GM18858 (cell line): ENCODE measurements at regions not wholly inside any gene's neighbourhood (a gene's known extent, or its start where the extent isn't known, plus 50 kb on each side); places are given as distances from the start of the nearest gene placed in this dataset.

Source experiments
- ATAC-seq: cut with Tn5 transposase; IDR thresholded peaks from one replicate; pipeline ENCODE4 v1.9.1; 2021; ENCODE audit not compliant: unreplicated experiment

DNA sequence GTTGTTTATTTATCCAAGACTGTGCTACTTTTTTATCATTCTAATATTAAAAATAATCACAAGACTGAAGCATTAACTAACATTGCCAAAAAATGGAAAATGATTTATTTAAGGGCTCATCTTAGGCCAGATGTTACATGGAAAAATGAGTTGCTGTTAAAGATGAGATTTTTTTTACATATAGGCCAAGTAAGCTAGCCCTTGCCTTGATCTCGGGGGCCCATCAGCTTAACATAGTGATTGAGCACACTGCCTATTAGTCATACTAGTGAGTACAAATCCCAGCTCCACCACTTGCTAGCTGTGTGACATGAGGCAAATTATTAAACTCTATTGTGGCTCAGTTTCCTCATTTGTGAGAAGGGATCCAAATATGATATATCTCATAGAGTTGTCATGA is 275.9 kb upstream of the SNX7 start:
- no peak for ATAC-seq

DNA sequence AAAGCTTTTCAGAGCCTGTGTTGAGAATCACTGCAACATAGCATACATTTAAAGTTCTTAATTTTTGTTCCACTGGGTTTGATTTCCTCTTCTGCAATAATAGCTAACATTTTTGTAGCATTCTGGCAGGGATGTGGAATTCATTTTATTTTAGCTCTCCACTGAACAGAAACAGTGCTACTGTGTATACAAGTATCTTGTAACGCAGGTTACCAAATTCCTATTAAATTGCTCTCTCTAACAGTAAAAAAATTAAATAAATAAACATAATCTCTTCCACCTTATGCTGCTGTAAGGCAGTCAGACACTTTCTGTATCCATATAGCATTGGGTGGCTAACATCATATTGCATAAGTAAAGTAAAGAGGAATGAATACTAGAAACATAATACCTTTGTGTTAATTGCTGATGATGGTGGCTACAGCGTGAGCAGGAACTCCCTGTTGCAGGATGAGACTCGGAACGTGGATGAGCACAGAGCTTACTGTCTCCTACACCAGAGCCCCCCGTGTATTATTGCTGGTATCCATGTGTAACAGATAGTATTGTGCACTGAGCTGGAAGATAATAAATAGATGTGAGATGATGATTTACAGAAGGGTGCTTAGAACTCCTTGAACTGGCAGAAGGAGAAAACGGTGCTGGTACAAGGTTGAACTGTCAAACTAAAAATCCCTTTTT is 276.9 kb upstream of the SNX7 start:
- no peak for ATAC-seq

DNA sequence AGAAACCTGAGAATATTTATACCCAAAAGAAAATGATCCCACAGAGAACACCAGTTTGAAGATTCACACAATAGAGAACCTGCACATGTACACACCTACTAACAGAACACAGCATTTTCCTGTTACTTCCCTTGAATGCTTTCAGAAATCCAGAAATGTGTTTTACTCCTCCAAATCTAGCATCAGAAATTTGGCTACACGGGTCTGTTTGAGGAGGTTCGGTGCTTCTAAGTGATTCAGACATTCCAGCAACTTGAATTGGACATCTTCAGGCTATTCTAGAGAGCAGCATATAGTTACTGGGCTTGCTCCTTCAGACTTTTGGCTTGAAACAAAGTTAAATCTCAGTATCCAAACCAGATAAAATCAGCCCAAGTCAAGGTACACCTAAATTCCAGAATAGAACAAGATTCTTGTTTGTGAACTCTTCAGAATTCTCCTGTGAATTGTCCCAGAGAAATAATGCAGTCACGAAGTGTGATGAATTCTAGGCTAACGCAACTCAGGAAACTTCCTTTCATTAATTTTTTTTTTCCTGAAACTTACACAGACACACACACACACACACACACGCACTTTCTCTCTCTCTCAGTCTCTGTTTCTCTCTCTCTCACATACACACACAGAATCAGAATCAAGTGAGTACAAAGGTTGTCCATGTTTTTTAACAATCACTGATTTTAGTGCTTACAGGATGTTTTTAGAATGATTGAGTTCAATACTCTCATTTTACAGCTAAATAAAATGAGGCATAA is 278.4 kb upstream of the SNX7 start:
- no peak for ATAC-seq

DNA sequence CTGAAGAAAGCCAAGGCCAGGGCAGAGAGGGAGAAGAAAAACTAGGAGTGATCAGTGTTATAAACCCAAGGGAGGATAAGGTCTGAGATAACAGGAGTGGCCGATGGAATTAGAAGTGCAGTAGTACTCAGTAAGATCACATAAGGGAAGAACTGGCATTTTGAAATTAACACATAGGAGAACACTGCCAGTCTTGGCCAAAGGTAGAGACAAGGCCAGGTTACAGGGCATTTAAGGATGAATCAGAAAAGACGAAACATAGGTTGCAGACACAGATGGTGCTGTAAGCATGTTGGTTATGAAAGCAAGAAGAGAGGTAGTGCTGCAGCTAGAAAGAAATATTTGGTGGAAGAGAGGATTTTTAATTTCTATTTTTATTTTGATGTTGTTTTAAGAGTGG is 278.9 kb upstream of the SNX7 start:
- no peak for ATAC-seq

DNA sequence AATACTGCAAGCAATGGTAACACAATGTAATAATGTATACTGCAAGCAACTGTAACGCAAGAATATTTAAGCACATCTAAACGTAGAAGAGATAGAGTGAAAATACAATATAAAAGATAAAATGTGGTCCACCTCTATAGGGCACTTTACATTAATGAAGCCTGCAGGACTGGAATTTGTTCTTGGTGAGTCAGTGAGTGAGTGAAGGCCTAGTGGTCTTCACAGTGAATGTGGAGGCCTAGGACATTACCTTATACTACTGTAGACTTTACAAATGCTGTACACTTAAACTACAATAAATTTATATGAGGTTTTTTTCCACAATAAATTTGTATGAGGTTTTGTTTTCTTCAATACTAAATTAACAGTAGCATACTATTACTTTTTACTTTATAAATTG is 287.4 kb upstream of the SNX7 start:
- ATAC-seq = no peak

DNA sequence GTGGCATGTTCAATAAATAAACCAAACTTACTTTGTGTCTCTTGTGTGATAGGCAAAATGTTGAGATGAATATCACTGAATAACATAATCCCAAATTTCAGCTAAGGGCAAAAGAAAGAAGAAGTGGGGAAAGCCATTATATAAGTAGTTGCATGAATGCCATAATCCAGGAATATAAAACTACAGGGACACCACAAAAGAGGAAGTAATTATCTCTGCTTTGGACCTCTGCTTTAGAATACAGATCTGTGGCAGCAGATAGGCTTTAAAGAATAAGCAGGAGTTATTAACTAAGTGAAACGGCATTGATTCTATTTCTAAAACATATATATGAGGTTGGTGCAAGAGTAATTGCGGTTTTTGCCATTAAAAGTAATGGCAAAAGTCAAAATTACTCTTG is 288.5 kb upstream of the SNX7 start:
- no peak for ATAC-seq

DNA sequence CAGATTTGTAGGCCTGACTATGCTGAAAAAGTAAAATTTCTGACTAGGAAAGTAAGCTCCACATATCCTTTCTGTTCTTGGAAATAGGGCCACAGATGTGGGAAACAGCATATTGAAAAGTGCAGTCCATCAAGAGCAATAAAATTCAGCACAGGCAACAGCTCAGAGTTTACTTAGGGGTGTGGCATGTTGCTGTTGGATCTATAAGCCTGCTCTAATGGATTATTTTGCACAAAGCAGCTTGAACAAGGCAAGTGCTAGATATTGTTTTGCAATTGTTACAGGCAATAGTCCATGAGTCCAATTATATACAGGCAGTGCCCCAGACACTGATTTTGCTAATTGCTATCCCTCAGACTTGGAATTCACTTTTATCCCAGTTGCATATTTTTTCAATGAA is 289.8 kb upstream of the SNX7 start:
- ATAC-seq = no peak

DNA sequence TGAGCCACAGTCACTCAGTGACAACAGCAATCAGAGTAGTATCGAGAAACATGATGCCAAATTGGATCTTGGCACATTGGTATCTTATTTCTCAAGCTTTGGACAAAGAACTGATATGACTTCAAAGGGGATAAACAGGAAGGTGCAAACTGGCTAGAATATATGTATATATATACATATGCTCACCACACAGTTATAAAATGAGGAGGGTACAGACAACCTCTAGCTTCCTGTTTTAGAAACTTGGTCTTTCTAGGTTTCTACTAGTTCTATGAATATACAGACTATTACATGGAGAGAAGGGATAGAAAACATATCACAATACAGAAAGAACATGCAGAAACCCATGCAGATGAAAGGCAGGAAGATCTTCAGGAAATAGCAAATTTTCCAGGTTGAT is 292.1 kb upstream of the SNX7 start:
- no peak for ATAC-seq

DNA sequence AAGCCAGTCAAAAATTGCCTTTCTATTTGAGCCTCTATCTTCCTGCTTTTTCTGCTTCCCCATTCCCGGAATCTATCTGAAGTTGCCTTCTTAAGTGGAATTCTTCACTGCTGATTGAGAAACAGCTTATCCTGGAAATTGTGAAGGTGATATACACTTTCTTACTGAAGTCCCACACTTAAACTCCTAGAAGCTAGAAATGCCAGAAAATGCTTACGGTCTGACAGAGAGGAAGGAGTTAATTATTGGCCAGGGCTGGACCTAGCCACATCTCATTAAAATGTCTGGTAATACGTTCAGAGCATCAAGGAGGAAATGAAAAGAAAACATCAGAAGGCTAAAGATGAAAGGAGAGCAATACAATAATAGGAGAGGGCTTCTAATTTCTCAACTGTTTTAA is 292.5 kb upstream of the SNX7 start:
- no peak for ATAC-seq

DNA sequence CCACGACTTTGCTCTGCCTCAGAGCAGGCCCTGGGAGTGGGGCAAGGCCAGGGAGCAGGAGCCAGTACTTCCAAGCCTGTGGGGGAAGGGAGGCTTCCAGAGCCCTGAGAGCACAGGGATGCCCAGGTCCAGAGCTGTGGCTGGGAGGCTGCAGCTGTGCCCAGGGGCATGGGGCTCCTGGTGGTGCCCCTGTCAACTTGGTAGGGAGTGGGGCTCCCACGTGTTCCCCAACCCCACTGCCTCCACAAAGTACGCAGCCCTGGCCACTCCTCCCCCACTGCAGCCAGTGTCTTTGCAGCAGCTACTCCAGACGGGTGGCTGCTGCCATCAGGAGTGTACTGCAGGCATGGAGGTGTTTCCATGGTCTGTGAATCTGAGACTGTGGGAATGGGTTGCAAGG is 294.1 kb upstream of the SNX7 start:
- no peak for ATAC-seq

DNA sequence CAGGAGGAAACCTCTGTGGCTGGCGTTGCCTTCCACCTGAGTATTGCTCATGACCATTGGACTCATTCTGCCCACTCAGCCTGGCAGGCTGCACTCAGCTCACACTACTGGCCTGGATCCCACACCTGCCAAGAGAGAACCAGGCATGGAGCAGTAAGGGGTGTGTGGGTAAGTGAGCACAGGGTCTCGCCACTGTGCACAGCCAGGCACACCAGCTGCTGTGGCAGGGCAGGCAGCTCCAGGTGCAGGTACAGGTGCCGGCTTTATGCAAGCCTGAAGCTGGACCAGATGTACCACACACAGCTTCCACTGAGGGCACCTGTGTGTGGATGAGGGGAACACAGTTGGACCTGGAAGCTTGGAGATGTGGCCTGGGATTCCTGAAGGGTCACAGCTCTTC is 295.2 kb upstream of the SNX7 start:
- ATAC-seq = no peak

DNA sequence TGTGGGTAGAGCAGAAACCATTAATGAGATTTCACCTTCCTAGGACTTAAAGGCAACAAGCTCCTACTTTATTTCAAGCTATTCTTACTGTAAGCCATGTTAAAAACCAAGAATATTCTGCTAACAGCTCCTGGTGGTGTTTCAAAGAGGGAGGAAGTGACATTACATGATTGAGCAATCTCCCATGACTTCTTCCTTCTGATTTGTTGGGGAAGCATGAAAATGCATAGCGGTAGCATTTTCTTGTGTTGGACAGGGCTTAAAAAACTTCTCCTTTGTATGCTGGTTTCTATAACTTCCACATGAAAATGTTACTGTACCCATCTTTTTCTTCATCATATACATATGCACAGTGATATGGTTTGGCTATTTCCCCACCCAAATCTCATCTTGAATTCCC is 297.0 kb upstream of the SNX7 start:
- ATAC-seq = no peak

DNA sequence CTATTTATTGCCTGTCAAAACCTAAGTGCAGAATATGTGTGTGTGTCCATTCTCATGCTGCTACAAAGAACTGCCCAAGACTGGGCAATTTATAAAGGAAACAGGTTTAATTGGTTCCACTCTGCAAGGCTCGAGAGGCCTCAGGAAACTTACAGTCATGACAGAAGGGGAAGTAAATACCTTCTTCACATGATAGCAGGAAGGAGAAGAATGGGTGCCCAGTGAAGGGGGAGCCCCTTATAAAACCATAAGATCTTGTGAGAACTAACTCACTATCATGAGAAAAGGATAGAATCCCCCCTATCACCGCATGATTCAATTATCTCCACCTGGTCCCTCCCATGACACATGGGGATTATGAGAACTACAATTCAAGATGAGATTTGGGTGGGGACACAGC is 300.7 kb upstream of the SNX7 start:
- no peak for ATAC-seq

DNA sequence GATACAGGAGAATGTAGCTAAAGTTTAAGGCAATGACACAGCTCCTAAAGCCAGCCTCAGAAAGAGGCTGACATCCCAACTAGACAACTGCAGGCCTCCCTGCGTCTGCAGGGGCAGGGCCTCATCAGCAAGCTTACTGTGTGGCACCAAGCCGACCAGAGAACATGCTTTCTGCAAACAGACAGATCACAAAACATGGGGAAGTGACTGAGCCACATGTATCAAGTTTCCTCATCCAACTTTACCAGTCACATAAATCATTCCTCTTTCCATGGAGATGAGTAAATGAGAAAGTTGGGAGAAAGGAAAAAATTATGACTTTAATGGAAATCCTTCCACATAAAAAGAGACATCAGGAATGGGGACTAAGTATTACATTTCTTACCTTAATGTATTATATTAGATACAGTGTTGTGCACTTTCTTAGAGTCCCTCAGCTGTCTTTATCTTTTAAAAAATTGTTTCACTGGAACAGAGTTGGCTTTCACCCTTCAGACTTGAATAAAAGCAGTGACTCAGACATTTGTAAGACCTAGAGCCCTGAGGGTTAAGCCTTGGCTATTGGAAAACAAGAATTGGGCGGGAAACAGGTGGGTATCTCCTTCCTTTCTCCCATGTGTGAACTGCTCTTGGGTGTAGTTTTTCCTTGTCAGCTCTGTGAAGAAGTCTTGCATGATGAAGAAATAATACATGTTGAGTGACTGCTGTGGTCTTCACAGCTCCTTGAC is 305.7 kb upstream of the SNX7 start:
- ATAC-seq = no peak

DNA sequence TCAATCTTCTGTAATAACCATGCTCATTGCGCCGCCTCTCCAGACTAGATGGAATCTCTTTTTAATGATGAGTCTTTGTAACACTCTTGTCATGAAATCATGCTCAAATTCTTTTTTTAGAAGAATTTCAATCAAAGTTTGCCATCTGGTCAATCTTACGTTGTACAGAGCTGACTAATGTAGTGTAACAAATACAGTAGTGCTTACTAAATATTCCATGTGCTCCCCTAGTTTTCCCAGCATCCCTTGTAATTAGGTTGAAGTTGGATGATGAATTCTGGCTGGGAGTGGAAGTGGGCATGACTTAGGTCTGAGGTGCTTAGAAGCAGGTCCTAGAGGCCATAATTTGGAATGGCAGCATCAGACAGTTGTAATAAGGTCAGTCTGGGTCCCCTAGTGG is 309.1 kb upstream of the SNX7 start:
- ATAC-seq = no peak

DNA sequence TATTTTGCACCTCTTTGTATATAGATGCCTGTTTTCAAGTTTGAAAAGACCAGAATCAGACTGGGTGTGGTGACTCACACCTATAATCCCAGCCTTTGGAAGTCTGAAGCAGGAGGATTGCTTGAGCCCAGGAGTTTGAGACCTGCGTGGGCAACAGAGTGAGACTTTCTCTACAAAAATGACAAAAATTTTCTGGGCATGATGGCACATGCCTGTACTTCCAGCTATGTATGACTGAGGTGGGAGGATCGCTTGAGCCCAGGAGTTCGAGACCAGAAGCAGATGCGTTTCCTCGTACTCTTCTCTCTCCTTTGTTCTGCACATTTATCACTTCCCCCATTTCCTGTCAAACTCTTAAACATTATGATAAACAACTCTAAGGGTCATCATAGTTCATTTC is 310.0 kb upstream of the SNX7 start:
- ATAC-seq = no peak

DNA sequence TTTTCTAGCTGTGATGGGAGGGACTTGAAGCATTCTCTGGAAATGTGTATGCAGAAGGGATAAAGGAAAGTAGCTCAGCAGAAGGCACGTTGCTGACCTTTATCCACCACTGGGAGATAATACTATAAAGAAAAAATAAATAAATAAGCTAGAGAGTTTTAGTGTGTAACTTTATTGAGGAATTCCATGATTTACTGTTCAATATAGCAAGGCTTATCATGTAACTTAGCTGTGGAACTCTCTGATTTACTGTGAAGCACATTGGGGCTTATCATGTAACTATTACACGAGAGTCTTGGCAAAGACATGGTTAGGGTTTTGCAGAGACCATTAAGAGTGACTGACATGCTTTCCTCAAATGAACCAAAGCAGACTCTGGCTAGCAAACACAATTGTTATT is 316.1 kb upstream of the SNX7 start:
- no peak for ATAC-seq

DNA sequence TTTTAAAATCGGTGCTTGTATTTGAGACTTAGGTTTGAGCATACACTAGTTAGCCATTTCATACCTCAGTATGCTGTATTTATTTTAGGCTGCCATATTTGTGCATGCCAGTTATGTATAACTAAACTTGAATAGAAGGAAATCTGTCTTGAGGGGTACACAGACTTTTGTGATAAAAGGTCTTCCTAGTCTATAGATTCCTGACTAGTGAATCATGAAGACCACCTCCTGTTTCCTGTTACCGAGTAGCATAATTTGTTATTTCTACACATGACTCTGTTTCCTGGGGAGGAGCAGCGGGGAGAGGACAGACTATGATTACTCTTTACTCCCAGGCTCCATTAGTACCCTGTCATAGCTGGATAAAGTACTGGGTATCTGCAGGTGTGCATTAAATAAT is 316.8 kb upstream of the SNX7 start:
- ATAC-seq = no peak

DNA sequence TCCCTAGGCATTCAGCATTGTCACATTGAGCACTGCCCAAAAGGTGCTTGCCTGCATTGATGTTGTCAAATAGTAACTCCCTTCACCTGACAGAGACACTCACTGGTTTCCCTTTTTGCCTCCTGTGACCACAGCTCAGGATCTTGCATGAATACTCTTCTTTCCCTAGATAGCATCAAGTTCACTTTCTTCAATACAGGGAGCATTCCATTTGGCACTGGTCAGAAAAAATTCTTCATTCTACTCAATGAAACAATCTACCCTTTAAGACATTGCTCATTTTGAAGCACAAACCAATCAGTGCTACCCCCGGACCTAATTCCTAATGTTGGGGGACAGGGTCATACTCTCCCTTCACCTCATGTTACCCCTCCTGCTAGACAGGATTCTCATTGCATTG is 319.0 kb upstream of the SNX7 start:
- ATAC-seq = no peak

DNA sequence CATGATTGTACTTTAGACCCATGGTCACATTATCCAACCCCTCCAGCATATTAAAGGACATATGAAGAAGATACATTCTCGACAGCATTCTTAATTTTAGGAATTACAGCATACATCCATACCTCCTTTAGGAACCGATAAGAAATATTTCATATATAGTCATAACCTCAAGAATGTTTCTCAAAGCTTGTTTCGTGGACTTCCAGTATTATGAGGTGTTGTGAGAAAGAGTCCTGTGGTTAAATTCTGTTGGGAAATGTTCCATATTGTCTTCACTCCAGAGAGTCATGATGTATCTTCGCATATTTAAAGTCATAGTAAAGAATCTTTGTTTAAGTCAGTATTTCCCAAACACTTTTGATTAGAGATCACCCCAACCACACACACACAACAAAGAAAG is 321.0 kb upstream of the SNX7 start:
- no peak for ATAC-seq

DNA sequence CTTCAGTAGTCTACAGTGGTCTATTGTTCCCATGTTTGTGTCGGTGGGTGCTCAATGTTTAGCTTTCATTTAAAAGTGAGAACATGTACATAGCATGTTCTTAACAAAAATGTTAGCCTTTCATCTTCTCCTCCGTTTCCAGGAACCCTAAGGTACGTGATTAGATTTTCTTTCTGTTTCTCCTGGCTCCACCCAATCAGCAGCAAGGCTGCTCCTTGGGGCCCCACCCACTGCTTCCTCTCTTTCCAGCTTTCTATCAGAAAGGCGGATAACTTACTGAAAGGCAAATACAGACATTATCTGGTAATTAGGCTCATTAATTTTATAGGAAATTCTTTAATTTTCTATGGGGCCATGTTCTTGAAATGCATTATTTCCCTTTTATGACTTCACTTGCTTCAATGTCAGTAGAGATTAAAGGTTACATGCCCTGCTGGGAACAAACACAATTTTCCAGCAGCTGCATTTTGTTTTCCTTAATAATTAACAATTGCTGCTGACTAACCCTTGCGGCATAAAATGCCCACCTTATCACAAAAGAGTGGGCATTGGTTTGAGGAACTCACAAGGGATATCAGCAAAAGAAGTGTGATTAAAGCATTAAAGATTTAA is 324.9 kb upstream of the SNX7 start:
- ATAC-seq = no peak

DNA sequence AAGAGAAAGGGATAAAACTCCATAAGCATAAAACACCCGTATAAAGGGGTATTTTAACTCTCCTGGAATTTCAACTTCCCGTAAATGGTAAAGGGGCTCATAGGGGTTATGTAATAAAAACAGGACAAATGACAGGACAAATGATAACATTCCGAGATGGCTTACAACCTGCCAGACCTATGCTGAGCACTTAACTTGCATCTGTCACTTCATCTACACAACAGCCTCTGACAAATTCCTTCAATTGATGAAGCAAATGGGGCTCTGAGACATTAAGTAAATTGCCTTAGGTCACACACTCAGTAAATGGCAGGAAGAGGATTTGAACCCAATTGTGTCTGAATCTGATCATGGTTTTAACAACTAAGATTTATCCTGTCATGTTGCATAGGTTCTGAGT is 327.6 kb upstream of the SNX7 start:
- no peak for ATAC-seq
